ENCODE measurements at regions not wholly inside any gene's neighbourhood (a gene's known extent, or its start where the extent isn't known, plus 50 kb on each side); places are given as distances from the start of the nearest gene placed in this dataset.

GRCh38 chr11:45031912-45032519, 81.3 kb upstream of the TP53I11 start:
- no peak for DNase-seq (ENCODE audit: low spot score)
- in situ Hi-C loops (cut with HindIII; ENCODE audit: low sequenced_read_pairs) = no loop called here

DNA sequence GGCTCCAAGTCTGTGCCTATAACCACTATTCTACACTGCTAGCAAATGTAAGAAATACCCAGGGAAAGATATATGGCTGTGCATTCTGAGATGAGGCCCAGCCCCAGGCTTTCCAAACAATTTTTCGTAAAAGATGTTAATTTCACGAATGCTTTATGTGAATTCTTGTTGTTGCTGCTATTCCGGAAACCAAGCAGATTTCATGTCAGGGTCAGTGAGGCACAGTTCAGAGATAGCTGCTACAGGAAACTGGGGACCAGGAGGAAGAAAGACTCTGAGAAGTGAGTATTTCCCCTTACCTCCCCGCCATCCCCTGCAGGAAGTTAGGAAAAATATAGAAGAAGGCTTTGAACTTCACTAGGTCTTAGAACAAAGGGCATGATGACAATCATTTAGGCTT, 84.7 kb upstream of the TP53I11 start:
- in situ Hi-C loops (cut with HindIII; ENCODE audit: low sequenced_read_pairs) = no loop called here
- no peak for DNase-seq (ENCODE audit: low spot score)

DNA sequence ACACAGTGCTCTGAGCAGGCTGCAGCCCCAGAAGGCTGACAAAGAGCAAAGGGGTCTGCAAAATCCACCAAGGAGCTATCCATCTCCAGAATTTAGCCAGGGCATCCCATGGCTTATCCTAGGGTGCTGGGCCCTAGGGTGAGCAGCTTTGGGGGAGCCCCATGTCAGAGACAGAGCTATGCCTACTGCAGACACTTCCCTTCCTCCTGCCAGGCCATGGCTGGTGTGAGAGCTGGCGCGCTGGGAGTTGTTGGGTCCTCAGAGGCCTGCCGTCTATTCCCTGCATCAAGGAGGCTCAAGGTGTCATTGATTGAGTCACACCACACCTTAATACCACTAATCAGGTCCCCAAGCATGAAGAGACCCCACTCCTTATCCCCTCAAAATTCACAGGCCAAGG, 85.3 kb upstream of the TP53I11 start:
- DNase-seq (ENCODE audit: low spot score) = no peak
- in situ Hi-C loops (cut with HindIII; ENCODE audit: low sequenced_read_pairs) = no loop called here

GRCh38 chr11:45036733-45037132, 86.0 kb upstream of the TP53I11 start:
- no peak for DNase-seq (ENCODE audit: low spot score)
- in situ Hi-C loops (cut with HindIII; ENCODE audit: low sequenced_read_pairs) = no loop called here

GRCh38 chr11:45037434-45038005, 86.8 kb upstream of the TP53I11 start:
- in situ Hi-C loops (cut with HindIII; ENCODE audit: low sequenced_read_pairs) = no loop called here
- no peak for DNase-seq (ENCODE audit: low spot score)

DNA sequence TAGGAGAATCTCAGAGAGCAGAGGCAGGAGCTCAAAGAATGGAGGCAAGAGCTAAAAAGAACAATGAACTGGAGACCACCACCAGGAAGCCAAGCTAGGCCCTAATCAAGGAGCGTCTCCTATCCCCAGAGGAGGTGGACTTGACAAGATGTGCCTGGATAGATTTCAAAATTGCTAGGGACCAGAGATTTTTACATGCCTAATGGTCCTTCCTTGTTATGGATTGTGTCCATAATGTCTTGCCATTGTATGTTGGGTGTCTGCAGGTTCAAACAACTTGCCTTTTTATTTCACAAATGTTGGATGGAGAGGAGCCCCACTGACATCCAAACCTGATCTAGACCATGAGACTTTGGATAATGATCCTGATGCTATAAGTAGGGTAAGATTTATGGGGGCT, 88.2 kb upstream of the TP53I11 start:
- in situ Hi-C loops (cut with HindIII; ENCODE audit: low sequenced_read_pairs) = no loop called here
- DNase-seq (ENCODE audit: low spot score) = no peak

DNA sequence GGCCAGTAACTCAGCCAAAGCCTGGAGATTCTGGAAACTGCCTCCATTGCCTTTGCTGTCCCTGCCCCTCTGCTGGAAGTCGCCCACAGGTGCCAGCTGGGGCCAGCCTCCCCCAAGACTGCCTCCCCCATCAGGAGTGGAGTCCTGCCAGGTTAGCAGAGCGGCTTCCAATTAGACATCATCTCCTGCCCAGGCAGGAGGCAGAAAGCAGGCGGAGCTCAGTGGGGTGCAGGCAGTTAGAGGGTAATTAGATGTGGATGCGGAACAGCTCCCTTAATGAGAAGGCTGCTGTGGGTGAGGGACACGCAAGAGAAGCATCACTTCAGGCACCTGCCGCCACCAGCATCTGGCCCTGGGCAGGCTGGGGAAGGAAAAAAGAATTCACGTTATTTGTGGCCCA, 90.9 kb upstream of the TP53I11 start:
- in situ Hi-C loops (cut with HindIII; ENCODE audit: low sequenced_read_pairs) = no loop called here
- peak; percentile 94 for DNase-seq (ENCODE audit: low spot score)

DNA sequence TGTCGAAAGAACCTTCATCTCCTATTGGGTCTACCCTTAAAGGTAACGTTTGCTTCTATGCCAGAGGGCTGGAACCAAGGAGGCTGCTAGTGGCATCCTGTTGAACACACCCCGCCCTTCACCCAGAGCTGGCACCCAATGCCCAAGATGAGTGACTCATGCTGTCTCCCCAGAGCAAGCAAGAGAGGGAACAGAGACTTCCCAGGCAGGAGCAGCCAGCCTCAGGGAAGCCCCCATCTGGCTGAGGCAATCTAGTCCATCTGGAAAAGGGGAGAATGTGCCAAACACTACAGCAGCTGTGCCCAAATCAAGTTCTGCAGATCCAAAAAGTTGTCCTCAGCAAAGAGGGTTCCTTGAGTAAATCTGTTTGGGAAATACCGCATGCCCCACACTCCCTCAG, 91.9 kb upstream of the TP53I11 start:
- no peak for DNase-seq (ENCODE audit: low spot score)
- in situ Hi-C loops (cut with HindIII; ENCODE audit: low sequenced_read_pairs) = no loop called here

DNA sequence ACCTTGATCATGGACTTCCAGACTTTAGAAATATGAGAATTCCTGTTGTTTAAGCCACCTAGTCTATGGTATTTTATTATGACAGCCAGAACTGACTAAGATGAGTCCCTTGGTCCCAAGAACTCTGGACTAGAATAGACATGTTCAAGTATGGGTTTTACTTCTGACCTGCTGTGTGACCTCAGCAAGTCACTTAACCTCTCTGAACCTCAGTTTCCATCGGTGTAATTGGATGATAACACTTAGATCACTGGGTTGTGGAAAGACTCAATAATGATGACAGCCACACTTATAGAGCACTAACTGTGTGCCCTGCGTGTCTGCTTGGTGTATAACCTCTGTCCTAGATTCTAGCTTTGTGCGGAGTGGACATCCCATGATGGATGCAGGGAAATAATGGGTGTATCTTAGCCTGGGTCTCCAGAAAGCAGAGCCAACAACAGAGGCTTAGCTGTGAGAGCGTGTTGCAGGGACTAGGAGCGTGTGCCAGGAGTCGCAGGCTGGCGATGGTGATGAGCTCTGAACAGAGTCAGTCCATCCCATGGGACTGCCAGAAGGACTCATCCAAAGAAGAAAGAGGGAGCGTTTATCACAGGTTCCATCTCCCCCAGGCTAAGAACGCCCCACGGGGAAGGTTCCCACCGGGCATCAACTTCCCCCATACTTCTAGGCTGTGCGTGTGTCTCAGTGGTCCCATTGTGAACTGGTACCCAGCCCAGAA, 93.2 kb upstream of the TP53I11 start:
- in situ Hi-C loops (cut with HindIII; ENCODE audit: low sequenced_read_pairs) = no loop called here
- peak; percentile 82 for DNase-seq (ENCODE audit: low spot score)

- in situ Hi-C loops (cut with HindIII; ENCODE audit: low sequenced_read_pairs) = no loop called here
- DNase-seq (ENCODE audit: low spot score) = no peak
Measured at GRCh38 chr11:45045683-45046471, 95.2 kb upstream of the TP53I11 start.

DNA sequence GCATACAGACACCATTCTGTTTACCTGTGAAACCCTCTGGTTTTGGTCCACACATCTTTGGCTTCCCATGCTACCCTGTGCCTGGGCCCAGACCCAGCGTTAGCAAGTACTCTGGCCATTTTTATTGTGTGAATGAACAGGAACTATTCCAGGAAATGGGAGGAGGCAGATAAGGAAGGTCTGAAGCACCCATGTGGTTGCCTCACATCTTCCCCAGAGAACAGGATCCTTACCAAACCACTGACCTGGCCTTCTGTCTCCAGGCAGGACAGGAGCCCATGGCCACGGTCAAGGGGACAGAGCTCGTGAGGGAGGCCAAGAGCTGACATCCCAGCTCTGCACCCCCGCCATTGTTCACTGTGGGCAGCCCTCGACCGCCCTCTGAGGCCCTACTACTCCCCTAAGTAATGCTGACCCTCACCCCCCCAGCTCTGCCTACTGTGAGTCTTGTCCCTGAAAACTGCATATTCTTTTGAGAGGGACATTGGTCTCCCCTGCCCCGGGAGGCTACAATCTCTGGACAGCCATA, 97.7 kb upstream of the TP53I11 start:
- DNase-seq (ENCODE audit: low spot score) = peak; percentile 34
- in situ Hi-C loops (cut with HindIII; ENCODE audit: low sequenced_read_pairs) = no loop called here

DNA sequence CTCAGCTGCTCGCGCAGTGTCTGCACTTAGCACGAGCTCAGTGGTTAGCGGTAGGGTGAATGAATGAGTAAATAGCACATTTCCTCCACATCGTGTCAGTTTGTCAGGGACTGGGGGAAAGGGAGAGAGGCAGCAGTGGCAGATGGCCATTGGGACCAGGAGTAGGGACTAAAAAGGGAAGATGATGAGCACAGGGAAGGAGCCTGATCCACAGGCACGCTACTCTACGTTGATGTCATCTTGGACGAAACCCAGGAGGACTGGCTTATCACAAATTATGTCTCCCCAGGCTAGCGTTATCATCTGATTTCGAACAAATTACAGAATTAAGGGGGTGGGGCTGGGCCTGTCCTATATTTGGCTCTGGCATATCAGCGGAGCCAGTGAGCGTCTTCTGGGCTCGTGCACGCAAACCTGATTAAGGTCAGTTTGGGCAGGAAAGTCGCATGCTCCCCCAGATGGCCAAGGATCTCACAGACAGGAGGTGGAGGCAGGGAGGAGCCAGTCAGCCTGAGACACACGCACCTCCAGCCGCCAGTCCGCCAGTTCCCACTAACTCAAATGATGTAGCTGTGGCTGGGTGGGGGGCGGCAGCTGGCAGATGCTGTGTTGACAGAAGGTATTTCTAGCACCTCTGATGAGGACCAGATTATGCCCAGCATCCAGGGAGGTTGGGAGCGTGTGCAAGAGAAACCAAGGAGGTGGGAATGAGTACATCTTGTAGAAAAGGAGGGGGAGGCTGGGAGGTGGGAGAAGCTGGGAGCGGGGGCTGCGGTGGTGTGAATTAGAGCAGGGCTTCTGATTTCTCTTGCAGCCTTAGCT, 97.4 kb upstream of the PRDM11 start:
- DNase-seq (ENCODE audit: low spot score) = peak; percentile 91
- in situ Hi-C loops (cut with HindIII; ENCODE audit: low sequenced_read_pairs) = no loop called here

DNA sequence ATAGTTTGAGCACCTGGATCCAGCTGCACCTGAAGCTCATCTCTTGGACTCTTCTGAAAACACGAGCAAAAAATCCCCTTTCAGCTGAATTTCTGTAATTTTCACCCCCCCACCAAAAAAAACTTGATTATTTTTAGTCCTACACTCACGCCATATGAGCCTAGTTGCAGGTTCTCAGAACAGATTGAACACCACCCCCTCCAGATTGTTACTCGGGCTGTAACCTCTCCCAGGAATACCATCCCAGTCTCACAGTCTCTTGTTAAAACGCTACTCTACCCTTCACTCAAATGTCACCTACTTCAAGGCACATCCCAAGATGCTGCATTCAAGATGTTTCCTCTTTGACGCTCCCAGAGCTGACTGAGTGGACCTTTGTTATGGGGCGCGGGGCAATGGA, 96.3 kb upstream of the PRDM11 start:
- in situ Hi-C loops (cut with HindIII; ENCODE audit: low sequenced_read_pairs) = no loop called here
- DNase-seq (ENCODE audit: low spot score) = peak; percentile 29

DNA sequence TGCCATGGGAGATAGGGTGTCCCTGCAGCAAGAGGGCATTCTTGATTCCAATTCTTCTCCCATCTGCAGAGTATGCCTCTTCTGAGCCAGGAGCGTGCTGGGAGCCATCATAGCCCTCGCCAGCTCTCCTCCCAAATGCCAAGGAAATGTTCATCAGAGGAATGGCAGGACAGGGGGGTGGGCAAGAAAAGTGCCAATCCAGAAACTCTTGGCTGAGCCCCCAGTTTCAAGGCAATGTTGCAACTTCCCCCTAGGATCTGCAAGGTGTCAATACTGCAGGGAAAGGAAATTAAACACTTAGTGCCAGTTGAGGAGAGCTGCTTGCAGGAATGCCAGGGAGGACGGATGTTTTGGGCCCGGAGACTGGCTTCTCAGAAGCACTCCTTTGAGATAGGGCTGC, 94.8 kb upstream of the PRDM11 start:
- in situ Hi-C loops (cut with HindIII; ENCODE audit: low sequenced_read_pairs) = no loop called here

GRCh38 chr11:45052361-45052760, 94.1 kb upstream of the PRDM11 start:
- in situ Hi-C loops (cut with HindIII; ENCODE audit: low sequenced_read_pairs) = no loop called here
- DNase-seq (ENCODE audit: low spot score) = peak; percentile 92

More for the DNA sequence above, 94.8 kb upstream of the PRDM11 start:
- DNase-seq (ENCODE audit: low spot score) = peak; percentile 93

- peak; percentile 75 for DNase-seq (ENCODE audit: low spot score)
- in situ Hi-C loops (cut with HindIII; ENCODE audit: low sequenced_read_pairs) = no loop called here
Measured at GRCh38 chr11:45053736-45054446, 92.5 kb upstream of the PRDM11 start.

- no peak for DNase-seq (ENCODE audit: low spot score)
- in situ Hi-C loops (cut with HindIII; ENCODE audit: low sequenced_read_pairs) = no loop called here
Measured at GRCh38 chr11:45054956-45055355, 91.5 kb upstream of the PRDM11 start.

DNA sequence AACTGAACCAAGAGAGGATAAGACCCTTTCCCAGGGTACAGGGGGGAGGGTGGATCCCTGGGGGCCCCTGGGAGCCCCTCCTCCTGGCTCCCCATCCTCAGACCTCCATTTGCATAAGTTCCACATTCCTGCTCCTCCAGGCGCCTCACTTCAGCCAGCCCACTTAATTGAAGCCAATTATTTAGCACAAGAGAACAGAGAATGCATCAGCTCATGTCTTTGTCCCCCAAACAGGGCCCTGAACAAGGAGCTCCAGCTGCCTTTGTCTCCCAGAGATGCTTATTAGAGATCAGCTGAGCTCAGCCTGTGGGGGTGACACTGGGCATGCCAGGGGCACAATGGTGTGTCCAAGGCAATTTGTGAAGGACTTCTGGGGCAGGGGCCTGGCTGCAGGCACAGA, 89.9 kb upstream of the PRDM11 start:
- in situ Hi-C loops (cut with HindIII; ENCODE audit: low sequenced_read_pairs) = no loop called here
- no peak for DNase-seq (ENCODE audit: low spot score)

Measured in G401 (cell line).